ENCODE measurements at regions not wholly inside any gene's neighbourhood (a gene's known extent, or its start where the extent isn't known, plus 50 kb on each side); places are given as distances from the start of the nearest gene placed in this dataset.
"Not testable (repeated sequence)": the region's sequence is repeated elsewhere in the genome, so short reads cannot be mapped to it uniquely, and the experiment has no call there.

GRCh38 chr1:94666797-94667196 lies 125.2 kb upstream of the F3 start:
- no peaks in the 10 kb centered on the region for H3K36me3 ChIP-seq (ENCODE audit: control insufficient read depth, insufficient read depth, low read length)
- no peak for DNase-seq (ENCODE audit: low read depth)
- no peaks in the 10 kb centered on the region for H3K27me3 ChIP-seq (ENCODE audit: control insufficient read depth, insufficient read depth, low read length)
- H3K4me3 ChIP-seq (ENCODE audit: low read depth, low read length): no peak overlapping the region
- TF ChIP-seq, protein P1, sequence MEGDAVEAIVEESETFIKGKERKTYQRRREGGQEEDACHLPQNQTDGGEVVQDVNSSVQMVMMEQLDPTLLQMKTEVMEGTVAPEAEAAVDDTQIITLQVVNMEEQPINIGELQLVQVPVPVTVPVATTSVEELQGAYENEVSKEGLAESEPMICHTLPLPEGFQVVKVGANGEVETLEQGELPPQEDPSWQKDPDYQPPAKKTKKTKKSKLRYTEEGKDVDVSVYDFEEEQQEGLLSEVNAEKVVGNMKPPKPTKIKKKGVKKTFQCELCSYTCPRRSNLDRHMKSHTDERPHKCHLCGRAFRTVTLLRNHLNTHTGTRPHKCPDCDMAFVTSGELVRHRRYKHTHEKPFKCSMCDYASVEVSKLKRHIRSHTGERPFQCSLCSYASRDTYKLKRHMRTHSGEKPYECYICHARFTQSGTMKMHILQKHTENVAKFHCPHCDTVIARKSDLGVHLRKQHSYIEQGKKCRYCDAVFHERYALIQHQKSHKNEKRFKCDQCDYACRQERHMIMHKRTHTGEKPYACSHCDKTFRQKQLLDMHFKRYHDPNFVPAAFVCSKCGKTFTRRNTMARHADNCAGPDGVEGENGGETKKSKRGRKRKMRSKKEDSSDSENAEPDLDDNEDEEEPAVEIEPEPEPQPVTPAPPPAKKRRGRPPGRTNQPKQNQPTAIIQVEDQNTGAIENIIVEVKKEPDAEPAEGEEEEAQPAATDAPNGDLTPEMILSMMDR (IDR thresholded peaks at IDR 0.05; ENCODE audit: insufficient read depth, low read length, poor library complexity, severe bottlenecking): no peak

- TF ChIP-seq, protein P1 (IDR thresholded peaks at IDR 0.05; ENCODE audit: insufficient read depth, low read length, poor library complexity, severe bottlenecking): no peak
- no peaks in the 10 kb centered on the region for H3K27me3 ChIP-seq (ENCODE audit: control insufficient read depth, insufficient read depth, low read length)
- no peak overlapping the region for H3K4me3 ChIP-seq (ENCODE audit: low read depth, low read length)
Observed at GRCh38 chr1:94661431-94661932, 119.9 kb upstream of the F3 start.

GRCh38 chr1:94660994-94661393 lies 119.4 kb upstream of the F3 start:
- TF ChIP-seq, protein P1 (IDR thresholded peaks at IDR 0.05; ENCODE audit: insufficient read depth, low read length, poor library complexity, severe bottlenecking): no peak
- no peaks in the 10 kb centered on the region for H3K27me3 ChIP-seq (ENCODE audit: control insufficient read depth, insufficient read depth, low read length)
- no peak for DNase-seq (ENCODE audit: low read depth)
- H3K4me3 ChIP-seq (ENCODE audit: low read depth, low read length): no peak overlapping the region
- H3K36me3 ChIP-seq (ENCODE audit: control insufficient read depth, insufficient read depth, low read length): no peaks in the 10 kb centered on the region

More at GRCh38 chr1:94661431-94661932, 119.9 kb upstream of the F3 start:
- DNase-seq (ENCODE audit: low read depth): no peak
- H3K36me3 ChIP-seq (ENCODE audit: control insufficient read depth, insufficient read depth, low read length): no peaks in the 10 kb centered on the region

DNA sequence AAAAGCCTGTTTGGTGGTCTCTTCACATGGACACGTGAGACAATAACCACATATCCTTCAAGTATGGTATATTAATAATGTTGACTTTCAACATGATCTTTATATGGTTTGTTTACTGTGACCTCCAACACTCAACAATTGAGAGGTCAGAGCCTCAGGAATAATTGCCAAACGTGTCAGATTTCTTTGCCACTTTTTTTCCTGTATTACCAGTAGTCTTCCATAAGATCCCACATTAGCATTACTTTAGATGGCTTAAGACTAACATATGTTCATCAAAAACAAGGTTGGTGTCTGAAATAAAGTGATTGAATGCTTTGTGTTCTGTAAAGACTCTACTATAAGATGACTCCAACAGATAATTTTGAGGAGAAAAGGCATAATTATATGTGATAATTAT lies 118.7 kb upstream of the F3 start:
- H3K27me3 ChIP-seq (ENCODE audit: control insufficient read depth, insufficient read depth, low read length): no peaks in the 10 kb centered on the region
- H3K4me3 ChIP-seq (ENCODE audit: low read depth, low read length): no peak overlapping the region
- no peak for DNase-seq (ENCODE audit: low read depth)
- no peaks in the 10 kb centered on the region for H3K36me3 ChIP-seq (ENCODE audit: control insufficient read depth, insufficient read depth, low read length)
- TF ChIP-seq, protein P1 (IDR thresholded peaks at IDR 0.05; ENCODE audit: insufficient read depth, low read length, poor library complexity, severe bottlenecking): no peak

DNA sequence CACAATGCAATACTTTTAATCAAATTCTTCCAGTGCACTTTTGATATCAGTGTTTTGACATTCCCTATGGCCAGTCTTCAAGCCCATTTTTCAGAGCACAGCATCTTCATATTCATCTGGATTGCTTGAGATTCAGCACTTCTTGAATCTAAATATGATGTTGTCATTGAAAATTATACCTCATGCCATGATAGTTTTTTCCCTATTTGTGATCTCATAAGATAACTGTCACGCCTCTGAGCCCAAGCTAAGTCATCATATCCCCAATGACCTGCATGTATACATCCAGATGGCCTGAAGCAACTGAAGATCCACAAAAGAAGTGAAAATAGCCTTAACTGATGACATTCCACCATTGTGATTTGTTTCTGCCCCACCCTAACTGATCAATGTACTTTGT lies 117.6 kb upstream of the F3 start:
- H3K4me3 ChIP-seq (ENCODE audit: low read depth, low read length); DNase-seq (ENCODE audit: low read depth); H3K36me3 ChIP-seq (ENCODE audit: control insufficient read depth, insufficient read depth, low read length); H3K27me3 ChIP-seq (ENCODE audit: control insufficient read depth, insufficient read depth, low read length): not testable (repeated sequence)

- H3K27me3 ChIP-seq (ENCODE audit: control insufficient read depth, insufficient read depth, low read length): no peaks in the 10 kb centered on the region
- DNase-seq (ENCODE audit: low read depth): no peak
- H3K36me3 ChIP-seq (ENCODE audit: control insufficient read depth, insufficient read depth, low read length): no peaks in the 10 kb centered on the region
- TF ChIP-seq, protein P1 (IDR thresholded peaks at IDR 0.05; ENCODE audit: insufficient read depth, low read length, poor library complexity, severe bottlenecking): no peak
- H3K4me3 ChIP-seq (ENCODE audit: low read depth, low read length): no peak overlapping the region
Observed at GRCh38 chr1:94658221-94658620, 116.7 kb upstream of the F3 start.

DNA sequence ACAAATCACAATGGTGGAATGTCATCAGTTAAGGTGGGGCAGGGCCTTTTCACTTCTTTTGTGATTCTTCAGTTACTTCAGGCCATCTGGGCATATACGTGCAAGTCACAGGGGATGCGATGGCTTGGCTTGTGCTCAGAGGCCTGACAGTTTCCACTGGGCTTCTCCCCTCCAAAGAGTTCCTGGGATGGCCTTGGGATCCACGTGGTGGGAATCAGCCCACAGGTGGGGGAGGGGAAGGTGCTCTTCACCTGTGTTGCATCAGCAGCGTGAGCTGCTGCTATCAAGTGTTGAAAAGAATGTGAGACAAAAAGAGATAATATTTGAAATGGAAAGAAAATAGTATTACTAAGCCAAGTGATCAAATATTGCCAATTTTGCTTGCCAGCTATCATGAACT lies 116.2 kb upstream of the F3 start:
- not testable (repeated sequence) for H3K36me3 ChIP-seq (ENCODE audit: control insufficient read depth, insufficient read depth, low read length); H3K27me3 ChIP-seq (ENCODE audit: control insufficient read depth, insufficient read depth, low read length); DNase-seq (ENCODE audit: low read depth); H3K4me3 ChIP-seq (ENCODE audit: low read depth, low read length)

Data from kidney epithelial cell (primary cell).